ENCODE measurements at regions not wholly inside any gene's neighbourhood (a gene's known extent, or its start where the extent isn't known, plus 50 kb on each side); places are given as distances from the start of the nearest gene placed in this dataset.

- TF ChIP-seq CTCF (IDR thresholded peaks at IDR 0.05) = no peak
- no peaks in the 10 kb centered on the region for H3K9me3 ChIP-seq
- peaks cover 13% of the 10 kb centered on the region for H3K4me1 ChIP-seq
- no peak overlapping the region for H3K27ac ChIP-seq
- no peak overlapping the region for H3K4me3 ChIP-seq
- H3K36me3 ChIP-seq (ENCODE audit: insufficient read depth in 1 of 2, low read depth in 1 of 2) = no peaks in the 10 kb centered on the region
- ATAC-seq = no peak
- intact Hi-C loops (cut with DNase I) = no loop called here
- H3K27me3 ChIP-seq (ENCODE audit: insufficient read depth in 3 of 3, low read length in 2 of 3) = no peaks in the 10 kb centered on the region
- no peak for DNase-seq
- WGBS, 3 donors = 92 to 98% (median 95%) methylated on average over 5 of the region's 5 CpGs
Measured at GRCh38 chr6:14715076-14715475, 530.8 kb upstream of the JARID2 start.

- Histone ChIP-seq H3K27ac (no peak overlapping the region), H3K27me3 (ENCODE audit: insufficient read depth in 3 of 3, low read length in 2 of 3) (no peaks in the 10 kb centered on the region), H3K36me3 (ENCODE audit: insufficient read depth in 1 of 2, low read depth in 1 of 2) (no peaks in the 10 kb centered on the region), H3K4me3 (no peak overlapping the region), H3K4me1 (peaks cover 13% of the 10 kb centered on the region), H3K9me3 (no peaks in the 10 kb centered on the region)
- intact Hi-C loops (cut with DNase I) = no loop called here
- no peak for DNase-seq
- ATAC-seq = no peak
- TF ChIP-seq CTCF (IDR thresholded peaks at IDR 0.05) = no peak
- 88 to 97% (median 96%) methylated on average over 9 of the region's 9 CpGs for WGBS, 3 donors
Measured at GRCh38 chr6:14716499-14717146, 529.2 kb upstream of the JARID2 start.

- ATAC-seq = no peak
- WGBS, 3 donors = 86 to 92% (median 89%) methylated on average over 3 of the region's 3 CpGs
- intact Hi-C loops (cut with DNase I) = no loop called here
Measured at GRCh38 chr6:14717307-14717706, 528.6 kb upstream of the JARID2 start.

GRCh38 chr6:14718861-14719260 is 527.0 kb upstream of the JARID2 start:
- Histone ChIP-seq H3K9me3 (no peaks in the 10 kb centered on the region), H3K27ac (no peak overlapping the region), H3K27me3 (ENCODE audit: insufficient read depth in 3 of 3, low read length in 2 of 3) (no peaks in the 10 kb centered on the region), H3K4me3 (no peak overlapping the region), H3K4me1 (no peaks in the 10 kb centered on the region), H3K36me3 (ENCODE audit: insufficient read depth in 1 of 2, low read depth in 1 of 2) (no peaks in the 10 kb centered on the region)
- TF ChIP-seq CTCF (IDR thresholded peaks at IDR 0.05) = no peak
- 76 to 79% (median 79%) methylated on average over 4 of the region's 4 CpGs for WGBS, 3 donors
- DNase-seq (no peak), ATAC-seq (no peak)
- intact Hi-C loops (cut with DNase I) = no loop called here

More at GRCh38 chr6:14717307-14717706, 528.6 kb upstream of the JARID2 start:
- Histone ChIP-seq H3K36me3 (ENCODE audit: insufficient read depth in 1 of 2, low read depth in 1 of 2) (no peaks in the 10 kb centered on the region), H3K27ac (no peak overlapping the region), H3K27me3 (ENCODE audit: insufficient read depth in 3 of 3, low read length in 2 of 3) (no peaks in the 10 kb centered on the region), H3K9me3 (no peaks in the 10 kb centered on the region), H3K4me3 (no peak overlapping the region), H3K4me1 (peaks cover 13% of the 10 kb centered on the region)
- no peak for TF ChIP-seq CTCF (IDR thresholded peaks at IDR 0.05)
- DNase-seq = no peak

GRCh38 chr6:14719270-14719669 is 526.6 kb upstream of the JARID2 start:
- ATAC-seq = no peak
- Histone ChIP-seq H3K4me1 (no peaks in the 10 kb centered on the region), H3K27ac (no peak overlapping the region), H3K36me3 (ENCODE audit: insufficient read depth in 1 of 2, low read depth in 1 of 2) (no peaks in the 10 kb centered on the region), H3K4me3 (no peak overlapping the region), H3K9me3 (no peaks in the 10 kb centered on the region), H3K27me3 (ENCODE audit: insufficient read depth in 3 of 3, low read length in 2 of 3) (no peaks in the 10 kb centered on the region)
- no peak for DNase-seq
- 74 to 76% (median 76%) methylated on average over 7 of the region's 7 CpGs for WGBS, 3 donors
- intact Hi-C loops (cut with DNase I) = no loop called here
- no peak for TF ChIP-seq CTCF (IDR thresholded peaks at IDR 0.05)
